SK-N-SH (cell line): ENCODE measurements at regions not wholly inside any gene's neighbourhood (a gene's known extent, or its start where the extent isn't known, plus 50 kb on each side); places are given as distances from the start of the nearest gene placed in this dataset.

ENCODE experiments used
- CTCF ChIA-PET: fragments of 300-600, 350-600 bp; formaldehyde crosslinking; extraction: SDS; loops from one replicate; lab custom pipeline; 2021; lab: Yijun Ruan, JAX
- POLR2A ChIA-PET: fragments of 350-600 bp; sonication (Branson Sonifier 250); formaldehyde crosslinking; extraction: SDS; loops from one replicate; lab custom pipeline; 2020; ENCODE audit warnings: antibody characterized with exemption, inconsistent platforms; lab: Yijun Ruan, JAX
- DNase-seq: peaks from one replicate; pipeline ENCODE4 v3.0.0; 2012
- H2AFZ ChIP-seq: fragments of 200-600 bp; sonication (generic); 2 replicates; pipeline ENCODE4 v1.8.1; 2016; ENCODE audit warnings: antibody characterized with exemption, mild to moderate bottlenecking, low read depth
- H3F3A ChIP-seq: fragments of 200-600 bp; sonication (generic); replicated peaks from 2 replicates; pipeline ENCODE3; 2016; ENCODE audit warnings: antibody characterized with exemption, mild to moderate bottlenecking; ENCODE audit not compliant: insufficient read depth
- H3K27ac ChIP-seq, 2 experiments: fragments of 200-500 bp in 1 of 2; fragments of 200-600 bp in 1 of 2; sonication (Bioruptor generic) in 1 of 2; sonication (generic), shearing (Covaris generic) in 1 of 2; 2 replicates each; pipeline versions ENCODE4 v1.5.1 to v1.6.1; 2014 to 2016; ENCODE audit warnings: low read depth in 2 of 2, inconsistent platforms in 1 of 2, low read length in 1 of 2, mild to moderate bottlenecking in 1 of 2, mixed read lengths in 1 of 2
- H3K27me3 ChIP-seq: fragments of 200-600 bp; sonication (generic), shearing (Covaris generic); 2 replicates; pipeline ENCODE4 v1.6.1; 2016; ENCODE audit warnings: mixed run types; ENCODE audit not compliant: insufficient read depth
- H3K36me3 ChIP-seq, 2 experiments: fragments of 200-500 bp in 1 of 2; fragments of 200-600 bp in 1 of 2; sonication (Bioruptor generic) in 1 of 2; sonication (generic) in 1 of 2; replicated peaks in 1 of 2; 2 replicates each; pipeline versions ENCODE3 to v1.5.1; 2014 to 2016; ENCODE audit warnings: low read length in 1 of 2, mild to moderate bottlenecking in 1 of 2; ENCODE audit not compliant: insufficient read depth in 2 of 2, control insufficient read depth in 1 of 2
- H3K4me1 ChIP-seq, 2 experiments: fragments of 200-500 bp in 1 of 2; fragments of 200-600 bp in 1 of 2; sonication (Bioruptor generic) in 1 of 2; sonication (generic), shearing (Covaris generic) in 1 of 2; 2 replicates each; pipeline versions ENCODE4 v1.5.1 to v1.6.1; 2014 to 2016; ENCODE audit warnings: low read depth in 1 of 2, low read length in 1 of 2, mixed run types in 1 of 2; ENCODE audit not compliant: insufficient read depth in 2 of 2, control insufficient read depth in 1 of 2
- H3K4me2 ChIP-seq: fragments of 200-600 bp; sonication (generic), shearing (Covaris generic); 2 replicates; pipeline ENCODE4 v1.6.1; 2017; ENCODE audit warnings: mixed run types
- H3K4me3 ChIP-seq, 2 experiments: fragments of 200-500 bp in 1 of 2; fragments of 200-600 bp in 1 of 2; sonication (Bioruptor generic) in 1 of 2; sonication (generic), shearing (Covaris generic) in 1 of 2; 2 replicates each; pipeline versions ENCODE4 v1.5.1 to v1.8.1; 2014 to 2016; ENCODE audit warnings: low read depth in 2 of 2, inconsistent platforms in 1 of 2, low read length in 1 of 2, mild to moderate bottlenecking in 1 of 2, mixed read lengths in 1 of 2, moderate library complexity in 1 of 2
- H3K79me2 ChIP-seq: fragments of 200-600 bp; sonication (generic); 2 replicates; pipeline ENCODE4 v1.8.1; 2017; ENCODE audit warnings: mild to moderate bottlenecking; ENCODE audit not compliant: insufficient read depth
- H3K9ac ChIP-seq: fragments of 200-600 bp; sonication (generic); 2 replicates; pipeline ENCODE4 v1.6.1; 2017; ENCODE audit warnings: mixed run types
- H3K9me2 ChIP-seq: fragments of 200-600 bp; sonication (generic); 2 replicates; pipeline ENCODE4 v1.6.1; 2017; ENCODE audit warnings: mixed run types
- H3K9me3 ChIP-seq: fragments of 200-600 bp; sonication (generic); 2 replicates; pipeline ENCODE4 v1.6.1; 2017; ENCODE audit warnings: mixed run types, mild to moderate bottlenecking, moderate library complexity
- H4K20me1 ChIP-seq: fragments of 200-600 bp; sonication (generic); 2 replicates; pipeline ENCODE4 v1.6.1; 2017; ENCODE audit warnings: mild to moderate bottlenecking, mixed run types; ENCODE audit not compliant: insufficient read depth
- CHD2 ChIP-seq: fragments of 150-350 bp; IDR thresholded peaks from 2 replicates; pipeline ENCODE4 v1.6.1; 2018; ENCODE audit warnings: low read length; ENCODE audit not compliant: partially characterized antibody
- FOSL2 ChIP-seq: IDR thresholded peaks from 2 replicates; pipeline ENCODE4 v1.4.0; 2012; ENCODE audit warnings: low read depth, mild to moderate bottlenecking, moderate library complexity, borderline replicate concordance
- GATA2 ChIP-seq: sonication (generic); formaldehyde crosslinking; IDR thresholded peaks from 2 replicates; pipeline ENCODE4 v1.5.0; 2020; ENCODE audit warnings: mild to moderate bottlenecking, missing genetic modification reagents
- NFIC ChIP-seq: IDR thresholded peaks from 2 replicates; pipeline ENCODE4 v1.4.0; 2012; ENCODE audit warnings: borderline replicate concordance
- RCOR1 ChIP-seq: fragments of 150-350 bp; IDR thresholded peaks from 2 replicates; pipeline ENCODE4 v1.6.1; 2017; ENCODE audit warnings: antibody characterized with exemption, low read length
- RFX5 ChIP-seq: IDR thresholded peaks from 2 replicates; pipeline ENCODE4 v1.6.1; 2012; ENCODE audit warnings: mild to moderate bottlenecking, improper control_type of control experiment, low read length
- SIN3A ChIP-seq: IDR thresholded peaks from 2 replicates; pipeline ENCODE4 v1.6.1; 2012; ENCODE audit warnings: low read depth, mild to moderate bottlenecking, low read length, moderate library complexity, borderline replicate concordance
- TCF12 ChIP-seq: IDR thresholded peaks from 2 replicates; pipeline ENCODE4 v1.4.0; 2012
- TEAD4 ChIP-seq: IDR thresholded peaks from 2 replicates; pipeline ENCODE4 v1.4.0; 2012; ENCODE audit warnings: mild to moderate bottlenecking, borderline replicate concordance; ENCODE audit not compliant: insufficient read depth
- YY1 ChIP-seq: IDR thresholded peaks from 2 replicates; pipeline ENCODE4 v1.4.0; 2012; ENCODE audit warnings: low read depth, mild to moderate bottlenecking
- WGBS: methylation state at CpG from one replicate; pipeline ENCODE4 v1.1.6; 2017; ENCODE audit warnings: low lambda C conversion rate; 5-methylcytosine and 5-hydroxymethylcytosine counted together
- TF ChIP-seq, protein P1 (sequence below): IDR thresholded peaks from 2 replicates; pipeline ENCODE4 v1.6.1; 2012; ENCODE audit warnings: mild to moderate bottlenecking, low read depth, low read length, moderate library complexity
- TF ChIP-seq, protein P2 (sequence below): fragments of 150-350 bp; IDR thresholded peaks from 2 replicates; pipeline ENCODE4 v1.6.1; 2016; ENCODE audit warnings: mild to moderate bottlenecking, low read depth, low read length
- TF ChIP-seq, protein P3 (sequence below): IDR thresholded peaks from 2 replicates; pipeline ENCODE4 v1.4.0; 2012; ENCODE audit warnings: low read depth, borderline replicate concordance
- TF ChIP-seq, protein P4 (sequence below): fragments of 150-350 bp; IDR thresholded peaks from 2 replicates; pipeline ENCODE4 v1.6.1; 2017; ENCODE audit warnings: antibody characterized with exemption, low read length, low read depth, borderline replicate concordance

DNA sequence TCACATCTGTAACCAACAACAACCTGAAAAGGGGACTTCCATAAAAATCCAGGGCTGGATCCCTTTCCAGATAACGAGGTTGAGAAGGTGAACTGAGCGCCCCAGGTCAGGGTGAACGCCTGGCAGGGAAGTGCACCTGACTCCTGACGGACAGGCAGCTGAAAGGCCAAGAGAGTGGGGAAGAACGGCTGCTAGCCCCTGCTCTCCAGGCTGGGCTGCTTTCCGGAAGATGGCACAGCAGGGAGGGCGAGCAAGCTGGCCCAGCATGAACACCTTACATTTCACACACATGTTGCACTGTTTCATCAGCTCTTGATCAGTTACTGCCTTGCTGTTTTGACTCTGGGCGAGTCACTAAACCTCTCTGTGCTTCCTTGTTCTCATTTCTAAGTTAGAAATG, 127.2 kb upstream of the IQSEC1 start:
- no peaks in the 10 kb centered on the region for H3F3A ChIP-seq
- H4K20me1 ChIP-seq = no peaks in the 10 kb centered on the region
- no peak overlapping the region for H2AFZ ChIP-seq
- no peaks in the 10 kb centered on the region for H3K9me2 ChIP-seq
- H3K79me2 ChIP-seq = no peaks in the 10 kb centered on the region
- H3K4me2 ChIP-seq = no peak overlapping the region
- ChIA-PET CTCF (interaction anchor here (0.7 to 2.1 kb wide), 17 partner anchors 8 to 449 kb away, joined by 3 to 10 read pairs (median 4); no protein-coding TSS in a partner anchor), POLR2A (no interaction called here)
- no peak overlapping the region for H3K9ac ChIP-seq
- no peaks in the 10 kb centered on the region for H3K36me3 ChIP-seq
- peaks cover 0 to 3% of the 10 kb centered on the region in 2 experiments; a peak in 1 of 4 replicates for H3K4me1 ChIP-seq
- no peak for DNase-seq
- 70% methylated on average over 8 of the region's 8 CpGs for WGBS
- H3K9me3 ChIP-seq = no peaks in the 10 kb centered on the region
- no peak overlapping the region for H3K4me3 ChIP-seq
- H3K27ac ChIP-seq = no peak overlapping the region
- no peaks in the 10 kb centered on the region; the same call in 1 of the 2 replicates for H3K27me3 ChIP-seq
- no peak for TF ChIP-seq SIN3A
- TF ChIP-seq RFX5 = no peak
- no peak for TF ChIP-seq FOSL2
- TF ChIP-seq CHD2 = no peak
- no peak for TF ChIP-seq TEAD4
- TF ChIP-seq YY1 = no peak
- TF ChIP-seq NFIC = no peak
- TF ChIP-seq, protein P1, sequence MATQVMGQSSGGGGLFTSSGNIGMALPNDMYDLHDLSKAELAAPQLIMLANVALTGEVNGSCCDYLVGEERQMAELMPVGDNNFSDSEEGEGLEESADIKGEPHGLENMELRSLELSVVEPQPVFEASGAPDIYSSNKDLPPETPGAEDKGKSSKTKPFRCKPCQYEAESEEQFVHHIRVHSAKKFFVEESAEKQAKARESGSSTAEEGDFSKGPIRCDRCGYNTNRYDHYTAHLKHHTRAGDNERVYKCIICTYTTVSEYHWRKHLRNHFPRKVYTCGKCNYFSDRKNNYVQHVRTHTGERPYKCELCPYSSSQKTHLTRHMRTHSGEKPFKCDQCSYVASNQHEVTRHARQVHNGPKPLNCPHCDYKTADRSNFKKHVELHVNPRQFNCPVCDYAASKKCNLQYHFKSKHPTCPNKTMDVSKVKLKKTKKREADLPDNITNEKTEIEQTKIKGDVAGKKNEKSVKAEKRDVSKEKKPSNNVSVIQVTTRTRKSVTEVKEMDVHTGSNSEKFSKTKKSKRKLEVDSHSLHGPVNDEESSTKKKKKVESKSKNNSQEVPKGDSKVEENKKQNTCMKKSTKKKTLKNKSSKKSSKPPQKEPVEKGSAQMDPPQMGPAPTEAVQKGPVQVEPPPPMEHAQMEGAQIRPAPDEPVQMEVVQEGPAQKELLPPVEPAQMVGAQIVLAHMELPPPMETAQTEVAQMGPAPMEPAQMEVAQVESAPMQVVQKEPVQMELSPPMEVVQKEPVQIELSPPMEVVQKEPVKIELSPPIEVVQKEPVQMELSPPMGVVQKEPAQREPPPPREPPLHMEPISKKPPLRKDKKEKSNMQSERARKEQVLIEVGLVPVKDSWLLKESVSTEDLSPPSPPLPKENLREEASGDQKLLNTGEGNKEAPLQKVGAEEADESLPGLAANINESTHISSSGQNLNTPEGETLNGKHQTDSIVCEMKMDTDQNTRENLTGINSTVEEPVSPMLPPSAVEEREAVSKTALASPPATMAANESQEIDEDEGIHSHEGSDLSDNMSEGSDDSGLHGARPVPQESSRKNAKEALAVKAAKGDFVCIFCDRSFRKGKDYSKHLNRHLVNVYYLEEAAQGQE = no peak
- TF ChIP-seq, protein P2, sequence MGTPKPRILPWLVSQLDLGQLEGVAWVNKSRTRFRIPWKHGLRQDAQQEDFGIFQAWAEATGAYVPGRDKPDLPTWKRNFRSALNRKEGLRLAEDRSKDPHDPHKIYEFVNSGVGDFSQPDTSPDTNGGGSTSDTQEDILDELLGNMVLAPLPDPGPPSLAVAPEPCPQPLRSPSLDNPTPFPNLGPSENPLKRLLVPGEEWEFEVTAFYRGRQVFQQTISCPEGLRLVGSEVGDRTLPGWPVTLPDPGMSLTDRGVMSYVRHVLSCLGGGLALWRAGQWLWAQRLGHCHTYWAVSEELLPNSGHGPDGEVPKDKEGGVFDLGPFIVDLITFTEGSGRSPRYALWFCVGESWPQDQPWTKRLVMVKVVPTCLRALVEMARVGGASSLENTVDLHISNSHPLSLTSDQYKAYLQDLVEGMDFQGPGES = no peak
- no peak for TF ChIP-seq TCF12
- TF ChIP-seq, protein P3, sequence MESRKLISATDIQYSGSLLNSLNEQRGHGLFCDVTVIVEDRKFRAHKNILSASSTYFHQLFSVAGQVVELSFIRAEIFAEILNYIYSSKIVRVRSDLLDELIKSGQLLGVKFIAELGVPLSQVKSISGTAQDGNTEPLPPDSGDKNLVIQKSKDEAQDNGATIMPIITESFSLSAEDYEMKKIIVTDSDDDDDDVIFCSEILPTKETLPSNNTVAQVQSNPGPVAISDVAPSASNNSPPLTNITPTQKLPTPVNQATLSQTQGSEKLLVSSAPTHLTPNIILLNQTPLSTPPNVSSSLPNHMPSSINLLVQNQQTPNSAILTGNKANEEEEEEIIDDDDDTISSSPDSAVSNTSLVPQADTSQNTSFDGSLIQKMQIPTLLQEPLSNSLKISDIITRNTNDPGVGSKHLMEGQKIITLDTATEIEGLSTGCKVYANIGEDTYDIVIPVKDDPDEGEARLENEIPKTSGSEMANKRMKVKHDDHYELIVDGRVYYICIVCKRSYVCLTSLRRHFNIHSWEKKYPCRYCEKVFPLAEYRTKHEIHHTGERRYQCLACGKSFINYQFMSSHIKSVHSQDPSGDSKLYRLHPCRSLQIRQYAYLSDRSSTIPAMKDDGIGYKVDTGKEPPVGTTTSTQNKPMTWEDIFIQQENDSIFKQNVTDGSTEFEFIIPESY = no peak
- no peak for TF ChIP-seq GATA2 (CRISPR knock-in tag)
- TF ChIP-seq RCOR1 = no peak
- TF ChIP-seq, protein P4, sequence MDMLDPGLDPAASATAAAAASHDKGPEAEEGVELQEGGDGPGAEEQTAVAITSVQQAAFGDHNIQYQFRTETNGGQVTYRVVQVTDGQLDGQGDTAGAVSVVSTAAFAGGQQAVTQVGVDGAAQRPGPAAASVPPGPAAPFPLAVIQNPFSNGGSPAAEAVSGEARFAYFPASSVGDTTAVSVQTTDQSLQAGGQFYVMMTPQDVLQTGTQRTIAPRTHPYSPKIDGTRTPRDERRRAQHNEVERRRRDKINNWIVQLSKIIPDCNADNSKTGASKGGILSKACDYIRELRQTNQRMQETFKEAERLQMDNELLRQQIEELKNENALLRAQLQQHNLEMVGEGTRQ = no peak
